ENCODE measurements at regions not wholly inside any gene's neighbourhood (a gene's known extent, or its start where the extent isn't known, plus 50 kb on each side); places are given as distances from the start of the nearest gene placed in this dataset.
"Not testable (repeated sequence)": the region's sequence is repeated elsewhere in the genome, so short reads cannot be mapped to it uniquely, and the experiment has no call there.

- no peak for DNase-seq
These were observed 259.0 kb upstream of the ADRA1B start for GRCh38 chr5:159657298-159657697.

- DNase-seq: no peak
These were observed 258.5 kb upstream of the ADRA1B start for GRCh38 chr5:159657771-159658170.

- no peak for DNase-seq
These were observed 257.9 kb upstream of the ADRA1B start for GRCh38 chr5:159658266-159658925.

- DNase-seq: no peak
These were observed 255.9 kb upstream of the ADRA1B start for GRCh38 chr5:159660401-159660800.

GRCh38 chr5:159663986-159664385 lies 252.3 kb upstream of the ADRA1B start:
- DNase-seq: no peak

- no peak for DNase-seq
These were observed 249.0 kb upstream of the ADRA1B start for GRCh38 chr5:159667286-159667685.

- DNase-seq: no peak
These were observed 247.7 kb upstream of the ADRA1B start for GRCh38 chr5:159668556-159668955.

- no peak for DNase-seq
These were observed 246.7 kb upstream of the ADRA1B start for GRCh38 chr5:159669559-159669958.

GRCh38 chr5:159671886-159672285 lies 244.4 kb upstream of the ADRA1B start:
- no peak for DNase-seq

- DNase-seq: no peak
These were observed 242.7 kb upstream of the ADRA1B start for GRCh38 chr5:159673538-159673937.

GRCh38 chr5:159678657-159679392 lies 237.5 kb upstream of the ADRA1B start:
- DNase-seq: no peak

- DNase-seq: no peak
These were observed 236.2 kb upstream of the ADRA1B start for GRCh38 chr5:159680095-159680494.

GRCh38 chr5:159681661-159682060 lies 234.6 kb upstream of the ADRA1B start:
- no peak for DNase-seq

- DNase-seq: no peak
These were observed 233.7 kb upstream of the ADRA1B start for GRCh38 chr5:159682623-159683022.

GRCh38 chr5:159687892-159688291 lies 228.4 kb upstream of the ADRA1B start:
- not testable (repeated sequence) for DNase-seq

GRCh38 chr5:159695741-159696294 lies 220.5 kb upstream of the ADRA1B start:
- DNase-seq: no peak

- no peak for DNase-seq
These were observed 218.8 kb upstream of the ADRA1B start for GRCh38 chr5:159697530-159697929.

- no peak for DNase-seq
These were observed 218.0 kb upstream of the ADRA1B start for GRCh38 chr5:159698322-159698721.

- no peak for DNase-seq
These were observed 216.3 kb upstream of the ADRA1B start for GRCh38 chr5:159700016-159700415.

GRCh38 chr5:159702301-159702700 lies 214.0 kb upstream of the ADRA1B start:
- DNase-seq: no peak

GRCh38 chr5:159702826-159703225 lies 213.5 kb upstream of the ADRA1B start:
- no peak for DNase-seq

GRCh38 chr5:159704160-159704559 lies 212.1 kb upstream of the ADRA1B start:
- no peak for DNase-seq

GRCh38 chr5:159705948-159706347 lies 210.3 kb upstream of the ADRA1B start:
- no peak for DNase-seq

GRCh38 chr5:159708090-159708489 lies 208.2 kb upstream of the ADRA1B start:
- no peak for DNase-seq
